ENCODE measurements at regions not wholly inside any gene's neighbourhood (a gene's known extent, or its start where the extent isn't known, plus 50 kb on each side); places are given as distances from the start of the nearest gene placed in this dataset.

DNA sequence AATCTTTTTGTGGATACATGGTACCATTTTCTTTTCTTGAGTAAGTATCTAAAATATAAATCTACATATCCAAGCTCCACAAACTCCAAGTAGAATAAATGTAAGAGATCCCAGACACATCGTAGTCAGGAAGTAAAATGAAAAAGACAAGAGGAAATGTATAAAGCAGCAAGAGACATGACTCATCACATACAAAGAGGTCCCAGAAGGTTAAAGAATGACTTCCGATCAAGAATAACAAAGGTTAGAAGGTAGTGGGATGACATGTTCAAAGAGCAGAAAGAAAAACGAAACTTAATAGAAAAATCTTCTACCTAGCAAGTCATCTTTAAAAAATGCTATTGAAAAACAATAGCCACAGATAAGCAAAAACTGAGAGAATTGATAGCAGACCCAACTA is 705.8 kb downstream of the NR2F2 start:
- TF ChIP-seq EZH2 (IDR thresholded peaks at IDR 0.05; ENCODE audit: borderline replicate concordance) (no peak), EZH2phosphoT487 (IDR thresholded peaks at IDR 0.05; ENCODE audit: low read depth, severe bottlenecking, unreplicated experiment) (no peak)
- TF ChIP-seq, protein P1, sequence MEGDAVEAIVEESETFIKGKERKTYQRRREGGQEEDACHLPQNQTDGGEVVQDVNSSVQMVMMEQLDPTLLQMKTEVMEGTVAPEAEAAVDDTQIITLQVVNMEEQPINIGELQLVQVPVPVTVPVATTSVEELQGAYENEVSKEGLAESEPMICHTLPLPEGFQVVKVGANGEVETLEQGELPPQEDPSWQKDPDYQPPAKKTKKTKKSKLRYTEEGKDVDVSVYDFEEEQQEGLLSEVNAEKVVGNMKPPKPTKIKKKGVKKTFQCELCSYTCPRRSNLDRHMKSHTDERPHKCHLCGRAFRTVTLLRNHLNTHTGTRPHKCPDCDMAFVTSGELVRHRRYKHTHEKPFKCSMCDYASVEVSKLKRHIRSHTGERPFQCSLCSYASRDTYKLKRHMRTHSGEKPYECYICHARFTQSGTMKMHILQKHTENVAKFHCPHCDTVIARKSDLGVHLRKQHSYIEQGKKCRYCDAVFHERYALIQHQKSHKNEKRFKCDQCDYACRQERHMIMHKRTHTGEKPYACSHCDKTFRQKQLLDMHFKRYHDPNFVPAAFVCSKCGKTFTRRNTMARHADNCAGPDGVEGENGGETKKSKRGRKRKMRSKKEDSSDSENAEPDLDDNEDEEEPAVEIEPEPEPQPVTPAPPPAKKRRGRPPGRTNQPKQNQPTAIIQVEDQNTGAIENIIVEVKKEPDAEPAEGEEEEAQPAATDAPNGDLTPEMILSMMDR (IDR thresholded peaks at IDR 0.05; ENCODE audit: poor library complexity): no peak
